Sigmoid colon (tissue), 4 donors: ENCODE measurements at regions not wholly inside any gene's neighbourhood (a gene's known extent, or its start where the extent isn't known, plus 50 kb on each side); places are given as distances from the start of the nearest gene placed in this dataset.

Source experiments
- EP300 ChIP-seq, 4 donors: sonication (generic); formaldehyde crosslinking; IDR thresholded peaks; one replicate each; pipeline ENCODE4 v1.6.1; 2017; ENCODE audit warnings: antibody characterized with exemption in 4 of 4
- POLR2AphosphoS5 ChIP-seq, 4 donors: sonication (generic); formaldehyde crosslinking; IDR thresholded peaks; one replicate each; pipeline ENCODE4 v1.6.1; 2017; ENCODE audit warnings: antibody characterized with exemption in 4 of 4
- TF ChIP-seq, protein P1 (sequence below), 4 experiments: fragments of 450-650 bp in 3 of 4; fragments of 200-600 bp in 1 of 4; IDR thresholded peaks; one replicate each; pipeline ENCODE4 v1.5.1; 2016 to 2019; ENCODE audit warnings: antibody characterized with exemption in 4 of 4, mild to moderate bottlenecking in 3 of 4, moderate library complexity in 2 of 4

DNA sequence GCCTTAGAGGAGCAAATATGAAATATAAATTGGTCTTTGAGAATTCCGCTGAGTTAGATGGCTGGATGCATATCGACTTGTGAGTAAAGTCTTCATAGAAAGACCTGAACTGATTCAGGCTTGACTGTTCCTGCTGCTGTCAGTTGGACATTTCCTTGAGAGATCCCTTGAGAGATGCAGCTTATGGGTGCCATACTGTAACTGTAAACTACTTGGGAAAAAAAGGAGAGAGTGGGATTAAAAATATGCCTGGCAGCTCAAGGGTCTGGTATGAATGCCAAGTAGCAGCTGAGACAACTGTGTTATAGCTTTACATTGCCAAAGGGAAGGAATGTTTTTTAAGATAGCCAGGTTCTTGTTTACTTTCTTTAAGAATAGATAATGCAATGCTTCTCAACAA, 926.6 kb downstream of the EPHA3 start:
- TF ChIP-seq, protein P1, sequence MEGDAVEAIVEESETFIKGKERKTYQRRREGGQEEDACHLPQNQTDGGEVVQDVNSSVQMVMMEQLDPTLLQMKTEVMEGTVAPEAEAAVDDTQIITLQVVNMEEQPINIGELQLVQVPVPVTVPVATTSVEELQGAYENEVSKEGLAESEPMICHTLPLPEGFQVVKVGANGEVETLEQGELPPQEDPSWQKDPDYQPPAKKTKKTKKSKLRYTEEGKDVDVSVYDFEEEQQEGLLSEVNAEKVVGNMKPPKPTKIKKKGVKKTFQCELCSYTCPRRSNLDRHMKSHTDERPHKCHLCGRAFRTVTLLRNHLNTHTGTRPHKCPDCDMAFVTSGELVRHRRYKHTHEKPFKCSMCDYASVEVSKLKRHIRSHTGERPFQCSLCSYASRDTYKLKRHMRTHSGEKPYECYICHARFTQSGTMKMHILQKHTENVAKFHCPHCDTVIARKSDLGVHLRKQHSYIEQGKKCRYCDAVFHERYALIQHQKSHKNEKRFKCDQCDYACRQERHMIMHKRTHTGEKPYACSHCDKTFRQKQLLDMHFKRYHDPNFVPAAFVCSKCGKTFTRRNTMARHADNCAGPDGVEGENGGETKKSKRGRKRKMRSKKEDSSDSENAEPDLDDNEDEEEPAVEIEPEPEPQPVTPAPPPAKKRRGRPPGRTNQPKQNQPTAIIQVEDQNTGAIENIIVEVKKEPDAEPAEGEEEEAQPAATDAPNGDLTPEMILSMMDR (IDR thresholded peaks at IDR 0.05) = no peak
- no peak for TF ChIP-seq EP300 (IDR thresholded peaks at IDR 0.05)
- no peak for TF ChIP-seq POLR2AphosphoS5 (IDR thresholded peaks at IDR 0.05)
